H1 (cell line): ENCODE measurements at regions not wholly inside any gene's neighbourhood (a gene's known extent, or its start where the extent isn't known, plus 50 kb on each side); places are given as distances from the start of the nearest gene placed in this dataset.

Source experiments
- CTCF ChIA-PET: fragments of 300-600 bp; sonication (Branson Sonifier 250); formaldehyde crosslinking; loops from one replicate; lab custom pipeline; 2021; ENCODE audit not compliant: partially characterized antibody; lab: Charles Lee
- POLR2A ChIA-PET: fragments of 300-600 bp; sonication (Branson Sonifier 250); formaldehyde crosslinking; loops from one replicate; lab custom pipeline; 2021; ENCODE audit warnings: inconsistent platforms; ENCODE audit not compliant: partially characterized antibody; lab: Charles Lee
- DNase-seq, 2 experiments: peaks; one replicate each; pipeline versions ENCODE4 v3.0.0 to v3.0.0-alpha.2; 2010 to 2022; ENCODE audit warnings: low spot score in 2 of 2, low read depth in 1 of 2, mixed read lengths in 1 of 2
- FAIRE-seq: peaks from 2 replicates; lab custom pipeline; 2011; peaks lifted over from hg19 to GRCh38; lab: Jason Lieb, UNC
- H2AFZ ChIP-seq: 2 replicates; pipeline ENCODE4 v1.8.1; 2012; ENCODE audit warnings: low read length, inconsistent platforms
- H2AK5ac ChIP-seq: 2 replicates; pipeline ENCODE4 v1.6.1; 2013; ENCODE audit warnings: low read depth, low read length
- H2BK120ac ChIP-seq: replicated peaks from 2 replicates; pipeline ENCODE3; 2013; ENCODE audit warnings: low read depth, low read length, inconsistent platforms
- H2BK12ac ChIP-seq: 2 replicates; pipeline ENCODE4 v1.6.1; 2013; ENCODE audit warnings: low read depth, low read length
- H2BK15ac ChIP-seq: 2 replicates; pipeline ENCODE4 v1.6.1; 2013; ENCODE audit warnings: low read length
- H2BK20ac ChIP-seq: 2 replicates; pipeline ENCODE4 v1.6.1; 2013; ENCODE audit warnings: low read length
- H2BK5ac ChIP-seq: 2 replicates; pipeline ENCODE4 v1.6.1; 2013; ENCODE audit warnings: low read depth, low read length
- H3K14ac ChIP-seq: 2 replicates; pipeline ENCODE4 v1.6.1; 2013; ENCODE audit warnings: inconsistent platforms; ENCODE audit not compliant: insufficient read length
- H3K18ac ChIP-seq: 2 replicates; pipeline ENCODE4 v1.6.1; 2013; ENCODE audit warnings: low read length; ENCODE audit errors: extremely low read depth
- H3K23ac ChIP-seq: 2 replicates; pipeline ENCODE4 v1.6.1; 2013; ENCODE audit warnings: inconsistent platforms; ENCODE audit not compliant: insufficient read length
- H3K23me2 ChIP-seq: 2 replicates; pipeline ENCODE4 v1.6.1; 2013; ENCODE audit warnings: low read depth, low read length
- H3K27ac ChIP-seq: 2 replicates; pipeline ENCODE4 v1.6.1; 2011; ENCODE audit warnings: low read depth, low read length, inconsistent platforms
- H3K27me3 ChIP-seq, 4 experiments: replicated peaks in 1 of 4; 1 replicate in 1 of 4; 2 replicates in 3 of 4; pipeline versions ENCODE4 v1.6.1 to v1.8.1; 2011 to 2013; ENCODE audit warnings: low read length in 3 of 4, mild to moderate bottlenecking in 3 of 4, inconsistent platforms in 2 of 4, mixed read lengths in 2 of 4, moderate library complexity in 1 of 4; ENCODE audit not compliant: control insufficient read depth in 3 of 4, insufficient read depth in 3 of 4; ENCODE audit errors: extremely low read depth in 1 of 4
- H3K36me3 ChIP-seq, 4 experiments: 2 replicates each; pipeline versions ENCODE4 v1.6.1 to v1.8.1; 2011 to 2013; ENCODE audit warnings: mild to moderate bottlenecking in 4 of 4, low read length in 3 of 4, moderate library complexity in 2 of 4, control low read depth in 1 of 4, inconsistent platforms in 1 of 4; ENCODE audit not compliant: insufficient read depth in 4 of 4, control insufficient read depth in 2 of 4
- H3K4ac ChIP-seq: replicated peaks from 2 replicates; pipeline ENCODE3; 2013; ENCODE audit warnings: low read length, low read depth, mixed read lengths, inconsistent platforms; ENCODE audit not compliant: insufficient read length
- H3K4me1 ChIP-seq, 4 experiments: replicated peaks in 1 of 4; 1 replicate in 1 of 4; 2 replicates in 3 of 4; pipeline versions ENCODE4 v1.6.1 to v1.8.1; 2011 to 2013; ENCODE audit warnings: low read length in 3 of 4, inconsistent platforms in 2 of 4, mixed read lengths in 1 of 4; ENCODE audit not compliant: insufficient read depth in 4 of 4, control insufficient read depth in 3 of 4
- H3K4me2 ChIP-seq, 2 experiments: 2 replicates each; pipeline versions ENCODE4 v1.6.1 to v1.8.1; 2011 to 2013; ENCODE audit warnings: low read depth in 2 of 2, low read length in 2 of 2, control low read depth in 1 of 2, inconsistent platforms in 1 of 2, mild to moderate bottlenecking in 1 of 2; ENCODE audit not compliant: insufficient read depth in 1 of 2
- H3K4me3 ChIP-seq, 4 experiments: fragments of 200-600, 300-600 bp in 1 of 4; sonication (generic), shearing (Covaris generic), sonication (Bioruptor Twin) in 1 of 4; 2 replicates each; pipeline versions ENCODE4 v1.5.1 to v1.8.1; 2011 to 2016; ENCODE audit warnings: low read length in 4 of 4, low read depth in 3 of 4, control low read depth in 2 of 4, inconsistent platforms in 2 of 4, mild to moderate bottlenecking in 2 of 4, mixed read lengths in 1 of 4, moderate library complexity in 1 of 4; ENCODE audit not compliant: insufficient read depth in 2 of 4; ENCODE audit errors: extremely low read depth in 1 of 4
- H3K56ac ChIP-seq: replicated peaks from 2 replicates; pipeline ENCODE3; 2013; ENCODE audit warnings: low read depth, mild to moderate bottlenecking, mixed read lengths, low read length, inconsistent platforms; ENCODE audit not compliant: insufficient read length
- H3K79me1 ChIP-seq: 2 replicates; pipeline ENCODE4 v1.6.1; 2013; ENCODE audit warnings: low read depth, low read length, control low read depth
- H3K79me2 ChIP-seq, 2 experiments: 2 replicates each; pipeline versions ENCODE4 v1.6.1 to v1.8.1; 2012 to 2013; ENCODE audit warnings: low read length in 2 of 2, mild to moderate bottlenecking in 2 of 2, inconsistent platforms in 1 of 2; ENCODE audit not compliant: insufficient read depth in 2 of 2, control insufficient read depth in 1 of 2
- H3K9ac ChIP-seq, 4 experiments: replicated peaks in 1 of 4; 1 replicate in 1 of 4; 2 replicates in 3 of 4; pipeline versions ENCODE4 v1.6.1 to v1.8.1; 2011 to 2013; ENCODE audit warnings: low read depth in 3 of 4, low read length in 3 of 4, control low read depth in 2 of 4, mild to moderate bottlenecking in 2 of 4, moderate library complexity in 2 of 4, inconsistent platforms in 1 of 4; ENCODE audit errors: extremely low read depth in 1 of 4
- H3K9me3 ChIP-seq, 2 experiments: 2 replicates each; pipeline versions ENCODE4 v1.6.1 to v1.8.1; 2012 to 2013; ENCODE audit warnings: mild to moderate bottlenecking in 2 of 2, moderate library complexity in 2 of 2, control low read depth in 1 of 2, inconsistent platforms in 1 of 2, low read depth in 1 of 2, low read length in 1 of 2, mixed read lengths in 1 of 2; ENCODE audit not compliant: insufficient read depth in 2 of 2
- H4K20me1 ChIP-seq, 2 experiments: replicated peaks in 1 of 2; 2 replicates each; pipeline versions ENCODE3 to v1.8.1; 2011 to 2013; ENCODE audit warnings: inconsistent platforms in 2 of 2, low read length in 2 of 2, mild to moderate bottlenecking in 1 of 2; ENCODE audit not compliant: insufficient read depth in 2 of 2, control insufficient read depth in 1 of 2
- H4K5ac ChIP-seq: 2 replicates; pipeline ENCODE4 v1.6.1; 2013; ENCODE audit warnings: low read length, low read depth, mixed read lengths, inconsistent platforms; ENCODE audit not compliant: insufficient read length
- H4K8ac ChIP-seq: 2 replicates; pipeline ENCODE4 v1.8.0; 2013; ENCODE audit warnings: mild to moderate bottlenecking, moderate library complexity, low read length, inconsistent platforms; ENCODE audit not compliant: insufficient read depth; ENCODE audit errors: extremely low read depth
- H4K91ac ChIP-seq: replicated peaks from 2 replicates; pipeline ENCODE3; 2013; ENCODE audit warnings: low read length, mixed read lengths, inconsistent platforms; ENCODE audit not compliant: insufficient read length
- KDM1A ChIP-seq: fragments of 200-600, 300-600 bp; sonication (generic); IDR thresholded peaks from 2 replicates; pipeline ENCODE4 v1.7.1; 2016; ENCODE audit warnings: mild to moderate bottlenecking, low read length, borderline replicate concordance
- WGBS, 2 experiments: shearing (Covaris generic) in 1 of 2; methylation state at CpG; one replicate each; pipeline versions ENCODE4 v1.1.6 to v1.1.7; 2013 to 2015; ENCODE audit warnings: low lambda C conversion rate in 2 of 2, mixed read lengths in 2 of 2, inconsistent platforms in 1 of 2, low coverage in 1 of 2, missing lambda C conversion rate in 1 of 2; ENCODE audit not compliant: insufficient replicate concordance in 2 of 2, insufficient coverage in 1 of 2, insufficient read length in 1 of 2; ENCODE audit errors: extremely low coverage in 1 of 2, missing lambda C conversion rate in 1 of 2; 5-methylcytosine and 5-hydroxymethylcytosine counted together

DNA sequence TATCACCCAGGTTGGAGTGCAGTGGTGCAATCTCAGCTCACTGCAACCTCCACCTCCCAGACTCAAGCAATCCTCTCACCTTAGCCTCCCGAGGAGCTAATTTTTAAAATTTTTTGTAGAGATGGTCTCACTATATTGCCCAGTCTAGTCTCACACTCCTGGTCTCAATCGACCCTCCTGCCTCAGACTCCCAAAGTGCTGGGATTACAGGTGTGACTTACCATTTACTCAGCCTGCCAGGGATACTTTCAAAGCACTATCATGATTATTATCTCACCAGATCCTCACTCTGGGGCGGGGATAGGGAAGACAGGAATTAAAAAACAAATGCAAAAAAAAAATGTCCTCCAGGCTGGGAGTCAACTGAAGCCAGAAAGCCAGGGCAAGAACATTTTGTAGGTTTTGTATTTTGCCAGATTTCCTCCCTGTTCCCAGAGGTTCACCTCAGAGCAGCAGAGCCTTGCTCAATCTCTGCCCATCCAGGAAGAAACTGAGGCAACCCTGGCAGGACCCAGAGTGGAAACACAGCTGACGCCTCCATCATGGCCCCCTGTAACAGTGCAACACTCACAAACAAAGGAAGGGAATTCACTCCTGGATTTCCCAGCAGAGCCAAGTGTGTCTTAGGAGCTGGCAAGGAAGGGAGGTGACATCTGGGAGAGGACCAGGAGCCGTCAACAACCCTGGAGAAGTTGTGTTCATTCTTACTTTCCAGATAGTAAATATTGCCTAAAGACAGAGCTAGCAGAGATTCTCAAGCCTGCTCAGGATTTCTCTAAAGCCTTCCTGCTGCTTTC is 73.9 kb downstream of the IRF2BPL start:
- WGBS, 2 experiments, result 80% methylated on average over 5 of the region's 5 CpGs; no CpG with 5 or more reads in 1 of the 2 experiments
- Histone ChIP-seq H3K4ac (peak overlapping the region; percentile 24), H3K9ac (peak overlapping the region in 1 of 4 experiments; percentile 39; a peak in 3 of 7 replicates), H2BK5ac (peak overlapping the region; percentile 86), H3K18ac (peak overlapping the region; percentile 98), H3K14ac (no peak overlapping the region), H4K91ac (peak overlapping the region; percentile 95), H2BK120ac (peak overlapping the region; percentile 2), H3K4me1 (peaks cover 29 to 43% (median 32%) of the 10 kb centered on the region in 4 experiments), H2BK12ac (peak overlapping the region; percentile 70), H3K4me2 (peak overlapping the region in 1 of 2 experiments; percentile 74; a peak in 2 of 4 replicates), H2BK20ac (peak overlapping the region; percentile 53; the same call in 1 of the 2 replicates), H4K5ac (peak overlapping the region; percentile 68), H3K23ac (no peak overlapping the region), H2BK15ac (peak overlapping the region; percentile 10; the same call in 1 of the 2 replicates), H3K79me2 (no peaks in the 10 kb centered on the region), H3K36me3 (no peaks in the 10 kb centered on the region), H3K4me3 (no peak overlapping the region), H3K27ac (peak overlapping the region; percentile 53), H2AK5ac (peak overlapping the region; percentile 79), H4K8ac (peak overlapping the region; percentile 79; the same call in 1 of the 2 replicates), H2AFZ (0 out of 2 replicates have a peak overlapping the region, but pooled peaks have one; percentile 6), H3K79me1 (no peaks in the 10 kb centered on the region), H3K9me3 (no peaks in the 10 kb centered on the region), H3K23me2 (peaks cover 3% of the 10 kb centered on the region), H3K27me3 (no peaks in the 10 kb centered on the region), H4K20me1 (no peaks in the 10 kb centered on the region), H3K56ac (no peak overlapping the region)
- POLR2A ChIA-PET, result interaction anchor here (0.8 to 5.3 kb wide), 12 partner anchors 13 to 130 kb away, joined by 3 to 29 read pairs (median 4); no protein-coding TSS in a partner anchor
- FAIRE-seq (no peak), DNase-seq (no peak)
- CTCF ChIA-PET, result interaction anchor here (0.7 to 5.6 kb wide), 22 partner anchors 13 to 116 kb away, joined by 3 to 108 read pairs (median 4); no protein-coding TSS in a partner anchor
- TF ChIP-seq KDM1A, result no peak
